HUDEP-2 (cell line): ENCODE measurements at regions not wholly inside any gene's neighbourhood (a gene's known extent, or its start where the extent isn't known, plus 50 kb on each side); places are given as distances from the start of the nearest gene placed in this dataset.
"Not testable (repeated sequence)": the region's sequence is repeated elsewhere in the genome, so short reads cannot be mapped to it uniquely, and the experiment has no call there.

ENCODE experiments used
- DNase-seq, 76 experiments: peaks; one replicate each; lab custom pipeline; 2025; ENCODE audit not compliant: unreplicated experiment in 76 of 76; lab: John Stamatoyannopoulos, UW

GRCh38 chr9:96157675-96158074 is 144.3 kb downstream of the HSD17B3 start:
- DNase-seq, result no peak

DNA sequence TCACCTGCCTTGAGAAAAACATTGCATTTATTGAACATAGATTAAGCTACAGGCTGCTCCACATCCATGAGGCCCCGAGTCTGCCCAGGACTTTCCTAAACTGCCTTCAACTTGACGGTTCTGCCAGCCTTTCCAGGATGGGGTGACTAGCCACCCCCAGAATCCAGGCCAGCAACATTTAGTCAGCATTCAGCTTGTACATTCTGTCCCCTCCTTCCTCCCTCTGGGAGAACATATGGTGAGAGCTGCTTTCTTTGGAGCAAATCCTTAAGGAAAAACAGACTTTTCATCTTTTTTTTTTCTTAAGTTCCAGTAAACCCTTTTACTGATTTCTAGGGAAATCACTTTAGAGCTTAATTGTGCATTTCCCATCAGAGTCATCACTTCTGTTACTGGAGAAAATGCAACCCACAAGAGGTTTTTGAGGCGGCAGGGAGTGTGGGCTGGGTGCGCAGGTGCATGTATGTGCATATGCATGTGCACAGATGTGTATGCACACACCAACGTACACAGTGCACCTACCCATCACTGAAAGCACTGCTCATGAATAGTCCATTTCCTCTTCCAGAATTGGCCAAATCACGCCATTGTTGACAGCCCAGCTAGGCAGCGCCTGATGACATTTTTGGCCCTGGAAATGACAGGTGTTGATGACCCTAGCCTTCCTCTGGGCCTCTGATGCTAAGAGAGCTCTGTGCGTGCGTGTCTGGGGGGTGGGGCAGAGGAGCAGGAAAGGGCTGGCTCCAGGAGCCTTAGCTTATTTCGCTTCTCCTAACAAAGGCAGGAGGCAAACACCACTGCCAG is 145.6 kb downstream of the HSD17B3 start:
- DNase-seq, result no peak

DNA sequence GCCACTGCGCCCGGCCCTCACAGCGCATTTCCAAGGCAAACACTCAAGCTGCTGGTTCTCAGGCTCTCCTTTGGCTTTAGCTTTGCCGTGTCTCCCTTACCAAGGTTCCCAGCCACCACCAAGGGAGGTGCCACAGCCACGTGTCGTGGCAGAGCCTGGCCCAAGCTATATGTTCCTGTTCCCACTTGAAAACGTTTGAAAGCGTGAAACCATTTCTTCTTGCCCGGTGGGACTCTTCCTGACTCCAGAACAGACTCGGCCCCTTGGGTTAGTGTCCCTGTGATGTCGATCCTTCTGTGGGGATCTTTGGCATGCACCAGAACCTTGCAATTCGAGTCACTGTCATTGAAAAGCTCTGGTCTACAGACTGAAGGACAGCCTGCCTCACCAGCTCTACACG is 147.9 kb downstream of the HSD17B3 start:
- DNase-seq, result no peak

DNA sequence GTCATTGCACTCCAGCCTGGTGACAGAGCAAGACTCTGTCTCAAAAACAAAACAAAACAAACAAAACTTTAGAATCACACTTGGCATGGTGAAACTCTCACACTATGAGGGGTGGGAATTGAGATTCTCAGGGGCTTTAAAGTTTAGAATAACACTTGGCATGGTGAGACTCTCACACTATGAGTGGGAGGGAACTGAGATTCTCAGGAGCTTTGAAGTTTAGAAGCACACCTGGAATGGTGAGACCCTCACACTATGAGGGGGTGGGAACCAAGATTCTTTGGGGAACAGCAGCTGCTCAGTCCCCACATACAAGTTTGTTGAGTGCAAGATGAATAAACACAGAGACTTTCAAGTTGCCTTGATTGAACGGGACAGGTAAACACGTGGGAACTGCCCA is 149.4 kb downstream of the HSD17B3 start:
- DNase-seq, result no peak

DNA sequence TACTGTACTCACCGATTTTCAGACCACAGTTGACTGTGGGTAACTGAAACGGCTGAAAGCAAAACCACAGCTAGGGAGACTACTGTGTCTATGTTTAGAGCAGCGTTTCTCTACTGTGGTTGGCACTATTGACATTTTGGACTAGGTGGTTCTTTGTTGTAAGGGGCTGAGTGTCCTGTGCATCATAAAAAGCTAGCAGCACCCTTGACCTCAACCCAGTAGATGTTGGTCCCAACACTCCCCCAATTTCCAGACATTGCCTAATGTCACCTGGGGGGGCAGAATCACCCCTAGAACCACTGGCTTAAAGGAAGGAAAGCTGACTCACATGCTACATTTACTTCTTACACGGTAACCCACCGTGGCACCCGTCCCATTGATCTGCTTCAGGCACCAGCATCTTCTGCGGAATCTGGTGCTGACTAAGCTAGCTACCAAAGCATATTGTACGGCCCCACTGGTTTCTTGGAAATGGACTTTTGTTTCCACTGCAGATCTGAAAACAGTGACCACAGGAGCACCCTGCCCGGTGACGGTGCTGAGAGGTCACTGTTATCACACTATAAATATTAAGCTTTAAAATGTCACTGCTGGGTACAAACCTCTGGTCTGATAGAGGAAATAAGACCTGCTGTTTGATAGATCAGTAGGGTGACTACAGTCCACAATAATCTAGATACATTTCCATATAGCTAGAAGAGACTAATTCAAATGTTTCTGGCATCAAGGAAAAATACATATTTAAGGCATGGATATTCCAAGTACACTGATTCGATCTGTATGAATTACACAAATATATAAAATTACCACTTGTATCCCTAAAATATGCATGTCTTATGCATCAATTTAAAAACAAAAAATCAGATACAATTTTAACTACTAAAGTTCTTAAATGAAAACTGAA is 151.4 kb downstream of the HSD17B3 start:
- DNase-seq, result no peak

- no peak for DNase-seq
Observed at GRCh38 chr9:96149533-96150280, 152.3 kb downstream of the HSD17B3 start.

DNA sequence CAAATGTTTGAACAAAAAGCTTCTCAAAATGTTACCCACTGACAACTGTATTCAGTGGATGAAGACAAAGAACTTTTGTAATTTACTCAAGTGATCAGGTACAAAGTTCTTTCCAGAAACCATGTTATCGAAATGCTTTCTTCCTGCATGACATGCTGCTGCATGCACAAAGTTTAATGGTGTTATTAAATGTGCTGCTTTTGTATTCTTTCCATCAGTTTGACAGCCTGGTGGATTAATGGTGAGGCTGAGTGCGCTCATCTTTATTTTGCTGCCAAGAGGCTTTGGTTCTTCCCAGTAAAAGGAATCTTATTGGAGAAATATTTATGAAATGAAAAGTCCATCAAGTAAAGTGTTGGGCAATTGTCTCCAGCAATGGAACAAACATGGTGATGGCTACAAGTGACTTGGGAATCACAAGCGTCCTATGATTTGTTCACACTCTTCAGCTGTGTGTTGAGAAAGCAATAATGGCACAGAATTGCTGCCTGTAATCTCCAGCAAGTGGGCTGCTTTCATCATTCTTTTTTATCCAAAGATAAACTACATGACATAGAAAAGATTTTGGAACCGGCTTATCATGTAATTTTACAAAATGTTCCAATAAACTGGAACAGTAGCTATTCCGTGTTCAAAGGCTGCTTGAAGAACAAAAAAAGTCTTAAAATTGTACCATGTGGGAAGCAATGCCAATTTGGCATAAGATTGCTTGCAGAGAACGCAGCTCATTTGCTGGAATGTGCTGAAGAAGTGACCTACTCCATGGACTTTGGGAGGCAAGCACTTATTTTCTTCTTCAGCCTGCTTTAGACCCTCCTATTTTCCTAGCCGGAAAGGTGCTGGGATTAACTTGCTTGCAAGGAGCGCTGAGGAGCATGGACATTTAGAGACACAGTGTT is 153.1 kb downstream of the HSD17B3 start:
- DNase-seq, result no peak

DNA sequence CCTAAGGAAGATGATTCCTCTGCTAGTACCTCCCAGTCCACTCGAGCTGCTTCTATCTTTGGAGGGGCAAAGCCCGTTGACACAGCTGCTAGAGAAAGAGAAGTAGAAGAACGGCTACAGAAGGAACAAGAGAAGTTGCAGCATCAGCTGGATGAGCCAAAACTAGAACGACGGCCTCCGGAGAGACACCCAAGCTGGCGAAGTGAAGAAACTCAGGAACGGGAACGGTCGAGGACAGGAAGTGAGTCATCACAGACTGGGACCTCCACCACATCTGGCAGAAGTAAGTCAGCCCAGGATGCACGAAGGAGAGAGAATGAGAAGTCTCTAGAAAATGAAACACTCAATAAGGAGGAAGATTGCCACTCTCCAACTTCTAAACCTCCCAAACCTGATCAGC is 154.9 kb downstream of the HSD17B3 start:
- DNase-seq, result not testable (repeated sequence)

DNA sequence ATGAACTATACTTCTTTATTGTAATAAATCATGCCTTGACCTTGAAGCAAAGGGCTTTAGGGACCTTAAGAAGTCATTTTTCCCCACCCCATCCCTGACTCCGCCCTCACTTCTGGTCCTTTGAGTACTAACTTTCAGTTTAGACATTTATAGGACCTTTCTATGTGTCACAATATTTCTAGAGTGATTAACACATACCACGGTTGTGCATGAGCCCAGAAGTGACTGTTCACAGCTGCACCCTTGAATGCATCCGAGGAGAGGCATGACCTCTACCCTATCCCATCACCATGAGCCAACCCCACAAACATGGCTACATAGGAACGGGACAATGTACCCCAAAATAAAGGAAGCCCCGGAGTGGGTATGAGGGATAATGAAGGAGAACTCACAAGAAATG is 160.3 kb downstream of the HSD17B3 start:
- no peak for DNase-seq

GRCh38 chr9:96141128-96141474 is 160.9 kb downstream of the HSD17B3 start:
- no peak for DNase-seq

- DNase-seq, result no peak
Observed at GRCh38 chr9:96140296-96141127, 161.5 kb downstream of the HSD17B3 start.

GRCh38 chr9:96139592-96140295 is 162.2 kb downstream of the HSD17B3 start:
- DNase-seq, result no peak

DNA sequence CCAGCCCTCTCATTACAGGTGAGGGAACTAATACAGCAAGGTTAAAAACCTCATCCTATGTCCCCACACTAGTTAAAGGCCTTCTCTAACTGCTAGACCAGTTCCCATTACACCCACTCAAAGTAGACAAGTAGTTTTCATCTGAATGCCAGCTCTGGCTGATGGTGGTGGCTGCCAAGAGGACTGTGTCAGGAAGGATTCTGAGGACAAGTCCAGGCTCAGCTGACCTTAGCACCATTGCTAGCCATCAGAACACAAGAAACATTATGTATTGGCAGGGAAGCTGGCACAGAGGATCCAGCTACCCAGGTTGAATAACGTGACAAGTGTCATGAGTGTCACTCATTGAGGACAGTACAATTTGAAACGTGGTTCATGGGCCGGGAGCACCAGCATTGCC is 163.4 kb downstream of the HSD17B3 start:
- DNase-seq, result no peak

DNA sequence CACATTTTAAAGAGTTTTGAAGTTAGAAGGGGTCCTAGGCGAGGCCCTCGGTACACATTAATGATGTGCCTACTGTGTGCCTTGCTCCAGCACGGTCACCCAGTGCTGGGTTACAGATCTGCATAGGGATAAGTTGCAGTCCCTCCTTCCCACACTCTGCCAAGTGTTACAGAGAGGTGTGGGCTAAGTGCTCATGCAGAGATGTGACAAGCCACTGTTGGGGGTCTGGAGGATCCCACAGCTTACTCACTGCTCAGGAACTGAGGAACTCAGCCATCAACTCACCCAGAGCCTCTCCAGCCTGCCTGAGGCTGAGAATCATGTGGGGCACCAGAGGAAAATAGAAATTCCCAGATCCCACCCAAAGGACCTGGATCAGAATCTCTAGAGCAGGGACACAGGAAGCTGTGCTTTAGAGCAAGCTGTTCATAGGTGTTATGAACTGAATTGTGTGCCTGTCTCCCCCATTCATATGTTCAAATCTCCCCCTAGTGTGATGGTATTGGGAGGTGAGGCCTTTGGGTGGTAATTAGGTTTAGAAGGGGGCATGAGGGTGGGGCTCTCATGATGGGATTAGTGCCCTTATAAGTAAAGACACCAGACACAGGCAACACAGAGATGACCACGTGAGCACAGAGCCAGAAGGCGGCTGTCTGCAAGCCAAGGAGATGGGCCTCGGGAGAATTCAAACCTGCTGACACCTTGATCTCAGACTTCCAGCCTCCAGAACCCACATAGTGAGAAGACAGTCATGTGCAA is 164.1 kb downstream of the HSD17B3 start:
- DNase-seq, result no peak

DNA sequence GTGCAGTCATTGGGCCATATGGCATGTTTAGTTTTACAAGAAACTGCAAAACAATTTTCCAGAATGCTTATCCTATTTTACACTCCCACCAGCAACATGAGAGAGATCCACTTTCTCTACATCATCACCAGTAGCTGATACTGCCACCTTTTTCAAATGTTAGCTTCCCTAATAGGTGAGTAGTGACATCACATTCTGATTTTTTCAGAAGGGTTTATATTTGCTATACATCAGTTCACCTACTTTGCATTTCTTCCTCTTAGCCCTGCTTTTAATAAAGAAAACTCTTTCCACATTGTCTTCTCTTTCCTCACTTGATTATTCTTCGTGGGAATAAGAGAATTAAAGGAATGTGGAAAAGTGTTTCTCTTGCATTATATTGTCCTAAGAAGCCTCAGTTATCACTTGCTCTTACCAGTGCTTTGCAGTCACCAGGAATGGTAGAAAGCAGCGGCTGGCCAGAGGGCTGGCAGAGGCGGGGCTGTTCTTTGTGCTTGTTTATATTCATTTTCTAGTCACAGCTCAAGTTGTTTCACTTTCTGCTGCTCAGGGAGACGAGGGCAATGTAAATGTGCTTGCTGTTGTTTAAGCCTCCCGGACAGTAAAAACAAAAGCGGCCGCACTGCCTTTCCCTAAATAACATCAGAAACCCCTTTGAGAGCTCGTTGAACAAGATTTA is 164.8 kb downstream of the HSD17B3 start:
- DNase-seq, result no peak

DNA sequence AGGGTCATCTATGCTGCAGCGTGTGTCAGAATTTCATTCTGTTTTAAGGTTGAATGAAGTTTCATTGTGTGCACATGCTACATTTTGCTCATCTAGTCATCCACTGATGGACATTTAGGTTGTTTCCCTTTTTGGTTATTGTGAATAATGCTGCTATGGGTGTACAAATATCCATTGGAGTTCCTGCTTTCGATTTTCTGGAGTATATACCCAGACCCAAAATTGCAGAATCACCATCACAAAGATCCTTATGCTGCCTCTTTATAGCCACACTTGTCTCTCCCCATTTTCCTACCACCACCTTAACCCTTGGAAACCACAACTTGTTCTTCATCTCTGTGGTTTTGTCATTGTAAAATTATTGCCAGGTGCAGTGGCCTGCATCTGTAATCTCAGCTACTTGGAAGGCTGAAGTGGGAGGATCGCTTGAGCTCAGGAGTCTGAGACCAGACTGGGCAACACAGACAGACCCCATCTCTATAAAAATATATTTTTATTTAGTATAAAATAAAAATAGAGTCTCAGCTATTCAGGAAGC is 166.2 kb downstream of the HSD17B3 start:
- no peak for DNase-seq

- no peak for DNase-seq
Observed at GRCh38 chr9:96135076-96135752, 166.8 kb downstream of the HSD17B3 start.
